ENCODE measurements at regions not wholly inside any gene's neighbourhood (a gene's known extent, or its start where the extent isn't known, plus 50 kb on each side); places are given as distances from the start of the nearest gene placed in this dataset.
"Not testable (repeated sequence)": the region's sequence is repeated elsewhere in the genome, so short reads cannot be mapped to it uniquely, and the experiment has no call there.

DNA sequence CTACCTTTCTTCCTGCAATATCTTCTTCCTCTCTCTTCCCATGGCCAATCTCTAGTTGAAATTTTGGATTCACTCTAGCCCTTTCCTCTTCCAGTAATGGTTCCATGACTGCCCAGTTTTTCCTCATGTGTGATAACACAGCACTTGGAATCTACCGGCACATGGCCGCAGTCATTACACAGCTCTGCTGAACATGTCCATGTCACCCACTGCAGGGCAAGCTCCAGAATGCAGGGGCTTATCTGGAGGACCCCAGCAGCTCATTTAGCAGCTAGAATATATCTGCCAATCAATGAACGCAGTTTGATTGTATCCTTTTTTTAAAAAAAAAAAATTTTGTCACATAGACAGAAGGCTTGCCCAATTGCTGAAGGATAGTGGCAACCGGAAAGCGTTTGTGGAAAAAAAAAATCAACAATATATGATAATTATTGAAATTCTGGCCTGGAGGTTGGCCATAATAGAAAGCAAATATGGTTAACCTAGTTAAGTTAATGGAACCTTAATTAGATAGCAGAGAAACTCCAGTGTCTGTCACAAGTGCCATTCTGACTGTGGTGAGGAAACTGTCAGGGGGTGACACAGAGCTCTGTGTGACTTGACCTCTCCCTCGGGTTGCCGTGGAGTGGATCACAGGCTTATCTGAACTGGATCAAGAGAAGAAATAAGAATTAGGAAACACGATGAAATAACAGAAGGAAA, 426.7 kb downstream of the LIG4 start:
- no peak overlapping the region for H3K27ac ChIP-seq (ENCODE audit: extremely low read depth, low read depth, low read length)
- H3K9me3 ChIP-seq (ENCODE audit: control insufficient read depth, insufficient read depth, low read depth, low read length): no peaks in the 10 kb centered on the region
- H3K36me3 ChIP-seq (ENCODE audit: control insufficient read depth in 2 of 2, insufficient read depth in 1 of 2, low read length in 2 of 2): no peaks in the 10 kb centered on the region
- no peak overlapping the region for H3K4me3 ChIP-seq (ENCODE audit: low read depth, low read length)
- CTCF ChIA-PET: no interaction called here
- TF ChIP-seq ZNF785 (tag by site-specific recombination; IDR thresholded peaks at IDR 0.05) (no peak), ZNF266 (tag by site-specific recombination; IDR thresholded peaks at IDR 0.05; ENCODE audit: low read depth) (no peak), ZNF138 (tag by site-specific recombination; IDR thresholded peaks at IDR 0.05; ENCODE audit: borderline replicate concordance) (no peak), ZNF202 (tag by site-specific recombination; IDR thresholded peaks at IDR 0.05; ENCODE audit: borderline replicate concordance) (no peak), OVOL3 (tag by site-specific recombination; IDR thresholded peaks at IDR 0.05) (no peak), ZNF274 (IDR thresholded peaks at IDR 0.05; ENCODE audit: low read length) (no peak), ZNF274 (tag by site-specific recombination; IDR thresholded peaks at IDR 0.05; ENCODE audit: borderline replicate concordance) (no peak), ZSCAN23 (tag by site-specific recombination; IDR thresholded peaks at IDR 0.05) (no peak), ZNF561 (tag by site-specific recombination; IDR thresholded peaks at IDR 0.05; ENCODE audit: borderline replicate concordance) (no peak), SETDB1 (IDR thresholded peaks at IDR 0.05; ENCODE audit: insufficient read length, low read length) (no peak), ZNF394 (tag by site-specific recombination; IDR thresholded peaks at IDR 0.05; ENCODE audit: borderline replicate concordance) (no peak)
- TF ChIP-seq, protein P1, sequence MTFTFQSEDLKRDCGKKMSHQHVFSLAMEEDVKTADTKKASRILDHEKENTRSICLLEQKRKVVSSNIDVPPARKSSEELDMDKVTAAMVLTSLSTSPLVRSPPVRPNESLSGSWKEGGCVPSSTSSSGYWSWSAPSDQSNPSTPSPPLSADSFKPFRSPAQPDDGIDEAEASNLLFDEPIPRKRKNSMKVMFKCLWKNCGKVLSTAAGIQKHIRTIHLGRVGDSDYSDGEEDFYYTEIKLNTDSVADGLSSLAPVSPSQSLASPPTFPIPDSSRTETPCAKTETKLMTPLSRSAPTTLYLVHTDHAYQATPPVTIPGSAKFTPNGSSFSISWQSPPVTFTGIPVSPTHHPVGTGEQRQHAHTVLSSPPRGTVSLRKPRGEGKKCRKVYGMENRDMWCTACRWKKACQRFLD (tag by site-specific recombination; IDR thresholded peaks at IDR 0.05): no peak
- POLR2A ChIA-PET: no interaction called here
- no peaks in the 10 kb centered on the region for H3K4me1 ChIP-seq (ENCODE audit: control insufficient read depth, insufficient read depth, low read length)

DNA sequence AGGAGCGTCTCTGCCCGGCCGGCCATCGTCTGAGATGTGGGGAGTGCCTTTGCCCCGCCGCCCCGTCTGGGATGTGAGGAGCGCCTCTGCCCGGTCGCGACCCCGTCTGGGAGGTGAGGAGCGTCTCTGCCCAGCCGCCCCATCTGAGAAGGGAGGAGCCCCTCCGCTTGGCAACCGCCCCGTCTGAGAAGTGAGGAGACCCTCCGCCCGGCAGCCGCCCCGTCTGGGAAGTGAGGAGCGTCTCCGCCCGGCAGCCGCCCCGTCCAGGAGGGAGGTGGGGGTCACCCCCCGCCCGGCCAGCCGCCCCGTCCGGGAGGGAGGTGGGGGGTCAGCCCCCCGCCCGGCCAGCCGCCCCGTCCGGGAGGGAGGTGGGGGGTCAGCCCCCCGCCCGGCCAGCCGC, 432.7 kb downstream of the LIG4 start:
- POLR2A ChIA-PET; H3K4me1 ChIP-seq (ENCODE audit: control insufficient read depth, insufficient read depth, low read length); CTCF ChIA-PET; H3K36me3 ChIP-seq (ENCODE audit: control insufficient read depth in 2 of 2, insufficient read depth in 1 of 2, low read length in 2 of 2); H3K9me3 ChIP-seq (ENCODE audit: control insufficient read depth, insufficient read depth, low read depth, low read length); H3K27ac ChIP-seq (ENCODE audit: extremely low read depth, low read depth, low read length); H3K4me3 ChIP-seq (ENCODE audit: low read depth, low read length): not testable (repeated sequence)

DNA sequence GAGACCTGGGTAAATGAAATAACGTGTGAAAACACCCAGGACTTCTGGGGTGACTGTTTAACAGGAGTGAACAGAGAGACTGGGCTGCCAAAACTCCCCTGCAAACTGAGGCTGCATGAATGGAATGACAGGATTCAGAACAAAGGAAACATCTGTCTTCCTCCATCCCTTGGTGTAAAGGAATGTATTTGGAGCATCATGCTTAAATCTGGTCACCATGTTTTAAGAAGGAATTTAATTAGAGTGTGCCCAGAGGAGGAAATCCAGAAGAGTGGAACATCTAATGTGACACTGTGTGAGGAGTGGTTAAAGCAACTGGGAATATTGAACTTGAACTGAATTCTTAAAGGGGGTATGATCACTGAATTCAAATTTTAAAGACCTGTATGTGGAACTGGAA, 437.2 kb downstream of the LIG4 start:
- CTCF ChIA-PET: no interaction called here
- no peaks in the 10 kb centered on the region for H3K36me3 ChIP-seq (ENCODE audit: control insufficient read depth in 2 of 2, insufficient read depth in 1 of 2, low read length in 2 of 2)
- H3K4me3 ChIP-seq (ENCODE audit: low read depth, low read length): no peak overlapping the region
- POLR2A ChIA-PET: no interaction called here
- H3K9me3 ChIP-seq (ENCODE audit: control insufficient read depth, insufficient read depth, low read depth, low read length): no peaks in the 10 kb centered on the region
- no peak overlapping the region for H3K27ac ChIP-seq (ENCODE audit: extremely low read depth, low read depth, low read length)
- no peaks in the 10 kb centered on the region for H3K4me1 ChIP-seq (ENCODE audit: control insufficient read depth, insufficient read depth, low read length)
- TF ChIP-seq, protein P2, sequence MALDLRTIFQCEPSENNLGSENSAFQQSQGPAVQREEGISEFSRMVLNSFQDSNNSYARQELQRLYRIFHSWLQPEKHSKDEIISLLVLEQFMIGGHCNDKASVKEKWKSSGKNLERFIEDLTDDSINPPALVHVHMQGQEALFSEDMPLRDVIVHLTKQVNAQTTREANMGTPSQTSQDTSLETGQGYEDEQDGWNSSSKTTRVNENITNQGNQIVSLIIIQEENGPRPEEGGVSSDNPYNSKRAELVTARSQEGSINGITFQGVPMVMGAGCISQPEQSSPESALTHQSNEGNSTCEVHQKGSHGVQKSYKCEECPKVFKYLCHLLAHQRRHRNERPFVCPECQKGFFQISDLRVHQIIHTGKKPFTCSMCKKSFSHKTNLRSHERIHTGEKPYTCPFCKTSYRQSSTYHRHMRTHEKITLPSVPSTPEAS (tag by site-specific recombination; IDR thresholded peaks at IDR 0.05): no peak
- TF ChIP-seq ZNF155 (tag by site-specific recombination; IDR thresholded peaks at IDR 0.05) (no peak), ZNF133 (tag by site-specific recombination; IDR thresholded peaks at IDR 0.05) (no peak), ZNF223 (tag by site-specific recombination; IDR thresholded peaks at IDR 0.05) (no peak), ZNF16 (tag by site-specific recombination; IDR thresholded peaks at IDR 0.05; ENCODE audit: low read depth) (no peak), IKZF3 (tag by site-specific recombination; IDR thresholded peaks at IDR 0.05) (no peak), ZSCAN16 (tag by site-specific recombination; IDR thresholded peaks at IDR 0.05) (no peak), ZNF677 (tag by site-specific recombination; IDR thresholded peaks at IDR 0.05) (no peak), ZNF660 (tag by site-specific recombination; IDR thresholded peaks at IDR 0.05) (no peak), ZFP37 (tag by site-specific recombination; IDR thresholded peaks at IDR 0.05) (no peak), ZNF514 (tag by site-specific recombination; IDR thresholded peaks at IDR 0.05) (no peak)
- TF ChIP-seq, protein P3, sequence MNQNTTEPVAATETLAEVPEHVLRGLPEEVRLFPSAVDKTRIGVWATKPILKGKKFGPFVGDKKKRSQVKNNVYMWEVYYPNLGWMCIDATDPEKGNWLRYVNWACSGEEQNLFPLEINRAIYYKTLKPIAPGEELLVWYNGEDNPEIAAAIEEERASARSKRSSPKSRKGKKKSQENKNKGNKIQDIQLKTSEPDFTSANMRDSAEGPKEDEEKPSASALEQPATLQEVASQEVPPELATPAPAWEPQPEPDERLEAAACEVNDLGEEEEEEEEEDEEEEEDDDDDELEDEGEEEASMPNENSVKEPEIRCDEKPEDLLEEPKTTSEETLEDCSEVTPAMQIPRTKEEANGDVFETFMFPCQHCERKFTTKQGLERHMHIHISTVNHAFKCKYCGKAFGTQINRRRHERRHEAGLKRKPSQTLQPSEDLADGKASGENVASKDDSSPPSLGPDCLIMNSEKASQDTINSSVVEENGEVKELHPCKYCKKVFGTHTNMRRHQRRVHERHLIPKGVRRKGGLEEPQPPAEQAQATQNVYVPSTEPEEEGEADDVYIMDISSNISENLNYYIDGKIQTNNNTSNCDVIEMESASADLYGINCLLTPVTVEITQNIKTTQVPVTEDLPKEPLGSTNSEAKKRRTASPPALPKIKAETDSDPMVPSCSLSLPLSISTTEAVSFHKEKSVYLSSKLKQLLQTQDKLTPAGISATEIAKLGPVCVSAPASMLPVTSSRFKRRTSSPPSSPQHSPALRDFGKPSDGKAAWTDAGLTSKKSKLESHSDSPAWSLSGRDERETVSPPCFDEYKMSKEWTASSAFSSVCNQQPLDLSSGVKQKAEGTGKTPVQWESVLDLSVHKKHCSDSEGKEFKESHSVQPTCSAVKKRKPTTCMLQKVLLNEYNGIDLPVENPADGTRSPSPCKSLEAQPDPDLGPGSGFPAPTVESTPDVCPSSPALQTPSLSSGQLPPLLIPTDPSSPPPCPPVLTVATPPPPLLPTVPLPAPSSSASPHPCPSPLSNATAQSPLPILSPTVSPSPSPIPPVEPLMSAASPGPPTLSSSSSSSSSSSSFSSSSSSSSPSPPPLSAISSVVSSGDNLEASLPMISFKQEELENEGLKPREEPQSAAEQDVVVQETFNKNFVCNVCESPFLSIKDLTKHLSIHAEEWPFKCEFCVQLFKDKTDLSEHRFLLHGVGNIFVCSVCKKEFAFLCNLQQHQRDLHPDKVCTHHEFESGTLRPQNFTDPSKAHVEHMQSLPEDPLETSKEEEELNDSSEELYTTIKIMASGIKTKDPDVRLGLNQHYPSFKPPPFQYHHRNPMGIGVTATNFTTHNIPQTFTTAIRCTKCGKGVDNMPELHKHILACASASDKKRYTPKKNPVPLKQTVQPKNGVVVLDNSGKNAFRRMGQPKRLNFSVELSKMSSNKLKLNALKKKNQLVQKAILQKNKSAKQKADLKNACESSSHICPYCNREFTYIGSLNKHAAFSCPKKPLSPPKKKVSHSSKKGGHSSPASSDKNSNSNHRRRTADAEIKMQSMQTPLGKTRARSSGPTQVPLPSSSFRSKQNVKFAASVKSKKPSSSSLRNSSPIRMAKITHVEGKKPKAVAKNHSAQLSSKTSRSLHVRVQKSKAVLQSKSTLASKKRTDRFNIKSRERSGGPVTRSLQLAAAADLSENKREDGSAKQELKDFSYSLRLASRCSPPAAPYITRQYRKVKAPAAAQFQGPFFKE (tag by site-specific recombination; IDR thresholded peaks at IDR 0.05; ENCODE audit: borderline replicate concordance): no peak
